ENCODE measurements at regions not wholly inside any gene's neighbourhood (a gene's known extent, or its start where the extent isn't known, plus 50 kb on each side); places are given as distances from the start of the nearest gene placed in this dataset.

- Histone ChIP-seq H3K27me3 (ENCODE audit: control insufficient read depth in 2 of 2, insufficient read depth in 2 of 2, low read length in 2 of 2) (0 out of 5 replicates have a peak, but pooled peaks cover 0 to 1% of the 10 kb centered on the region in 2 experiments), H3K36me3 (ENCODE audit: control insufficient read depth, insufficient read depth, low read length) (no peaks in the 10 kb centered on the region), H3K4me3 (no peak overlapping the region), H3K9me1 (ENCODE audit: control insufficient read depth, insufficient read depth, low read length) (no peaks in the 10 kb centered on the region), H3K27ac (ENCODE audit: extremely low read depth, low read depth, low read length) (no peak overlapping the region), H3K4me1 (replicated peaks in 1 of 2; ENCODE audit: control insufficient read depth in 2 of 2, insufficient read depth in 2 of 2, low read length in 2 of 2) (no peaks in the 10 kb centered on the region), H4K20me1 (replicated peaks; ENCODE audit: control insufficient read depth, insufficient read depth, low read length) (no peaks in the 10 kb centered on the region), H3K9me3 (replicated peaks; ENCODE audit: control insufficient read depth, insufficient read depth, low read depth, low read length) (peaks cover 17% of the 10 kb centered on the region), H2AFZ (ENCODE audit: low read depth, low read length) (no peak overlapping the region), H3K9ac (ENCODE audit: insufficient read depth in 1 of 2, low read depth in 2 of 2, low read length in 2 of 2) (no peak overlapping the region), H3K4me2 (ENCODE audit: insufficient read depth, low read length) (no peak overlapping the region), H3K79me2 (ENCODE audit: control insufficient read depth, insufficient read depth, low read length) (no peaks in the 10 kb centered on the region)
- intact Hi-C loops (cut with micrococcal nuclease) (no loop called here), in situ Hi-C loops (cut with MboI) (no loop called here)
- ChIA-PET CTCF (ENCODE audit: low intra/inter-chr PET ratio) (no interaction called here), POLR2A (no interaction called here)
- ATAC-seq = no peak
- 5% methylated on average over 1 of the region's 1 CpG for WGBS (ENCODE audit: insufficient coverage, low coverage, missing lambda C conversion rate)
- BruUV-seq (replicated peaks) = no TSS peak
- no peak for FAIRE-seq
- no peak for TF ChIP-seq HLTF (IDR thresholded peaks at IDR 0.05)
- TF ChIP-seq CLOCK (CRISPR knock-in tag; IDR thresholded peaks at IDR 0.05; ENCODE audit: borderline replicate concordance) = no peak
- no peak for TF ChIP-seq FOXO4 (CRISPR knock-in tag; IDR thresholded peaks at IDR 0.05)
- TF ChIP-seq YY1 (IDR thresholded peaks at IDR 0.05; ENCODE audit: borderline replicate concordance in 1 of 3, control insufficient read depth in 1 of 3, extremely low read depth in 1 of 3, insufficient read depth in 3 of 3, insufficient read length in 1 of 3, insufficient replicate concordance in 2 of 3, low read depth in 1 of 3, low read length in 2 of 3) = no peak
- no peak for TF ChIP-seq ZNF764 (CRISPR knock-in tag; IDR thresholded peaks at IDR 0.05; ENCODE audit: low read depth)
- no peak for TF ChIP-seq IRF9 (tag; IDR thresholded peaks at IDR 0.05)
- no peak for TF ChIP-seq CCAR2 (IDR thresholded peaks at IDR 0.05; ENCODE audit: low read depth, low read length)
- TF ChIP-seq ETV5 (CRISPR knock-in tag; IDR thresholded peaks at IDR 0.05; ENCODE audit: low read depth) = no peak
- TF ChIP-seq TEAD2 (tag; IDR thresholded peaks at IDR 0.05) = no peak
- no peak for DNase-seq (ENCODE audit: extremely low read depth in 1 of 4, low spot score in 3 of 4)
These were observed 67.7 kb downstream of the SDR9C7 start for GRCh38 chr12:56866493-56866892.
